ENCODE measurements at regions not wholly inside any gene's neighbourhood (a gene's known extent, or its start where the extent isn't known, plus 50 kb on each side); places are given as distances from the start of the nearest gene placed in this dataset.
"Not testable (repeated sequence)": the region's sequence is repeated elsewhere in the genome, so short reads cannot be mapped to it uniquely, and the experiment has no call there.

DNA sequence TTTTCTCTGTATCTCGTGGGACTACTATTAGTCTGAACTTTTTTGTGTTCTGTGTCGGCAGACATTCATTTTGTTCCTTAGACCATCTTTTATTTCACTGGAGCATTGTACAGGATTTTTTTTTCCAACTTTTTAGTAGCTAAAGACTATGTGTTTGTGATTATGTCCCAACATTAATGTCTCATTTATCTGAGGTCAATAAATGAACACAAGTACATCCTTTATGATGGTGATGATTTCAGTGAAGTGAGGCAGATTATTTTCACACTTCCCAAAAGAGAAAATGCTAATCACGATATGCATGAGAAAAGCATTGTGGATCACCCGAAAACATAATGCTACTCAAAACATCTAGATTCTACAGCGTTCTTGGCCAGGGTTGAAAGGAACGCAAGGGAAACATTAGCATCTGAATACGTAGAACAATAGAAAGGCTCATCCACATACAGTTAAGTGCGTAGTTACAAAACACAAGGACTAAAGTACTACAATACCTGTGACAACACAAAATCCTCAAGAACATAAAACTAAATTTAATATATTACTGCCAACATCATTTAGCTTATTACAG lies 981.7 kb upstream of the NCAM2 start:
- no peak for DNase-seq (ENCODE audit: low read depth in 2 of 3, low spot score in 2 of 3)

GRCh38 chr21:20020026-20020425 lies 978.2 kb upstream of the NCAM2 start:
- DNase-seq (ENCODE audit: low read depth in 2 of 3, low spot score in 2 of 3) = no peak

- DNase-seq (ENCODE audit: low read depth in 2 of 3, low spot score in 2 of 3) = no peak
These were observed 975.0 kb upstream of the NCAM2 start for GRCh38 chr21:20023193-20023592.

- no peak for DNase-seq (ENCODE audit: low read depth in 2 of 3, low spot score in 2 of 3)
These were observed 973.5 kb upstream of the NCAM2 start for GRCh38 chr21:20024741-20025140.

- no peak for DNase-seq (ENCODE audit: low read depth in 2 of 3, low spot score in 2 of 3)
These were observed 971.7 kb upstream of the NCAM2 start for GRCh38 chr21:20026543-20026942.

DNA sequence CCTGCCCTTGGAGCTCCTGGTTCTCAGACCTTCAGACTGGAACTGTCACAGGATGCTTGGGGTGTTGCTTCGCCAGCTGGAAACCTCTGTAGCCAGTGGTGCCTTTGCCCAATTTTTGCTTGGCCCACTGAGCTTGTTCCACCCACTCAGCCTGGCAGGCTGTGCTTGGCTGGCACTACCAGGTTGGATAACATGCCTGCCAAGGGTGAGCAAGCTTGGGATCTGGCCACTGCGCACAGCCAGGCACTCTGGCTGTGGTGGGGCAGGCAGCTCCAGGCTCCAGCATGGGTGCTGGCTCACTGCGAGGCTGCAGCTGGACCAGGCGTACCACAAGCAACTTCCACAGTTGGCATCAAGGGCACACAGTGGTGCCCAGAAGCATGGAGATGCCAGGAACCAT lies 967.8 kb upstream of the NCAM2 start:
- no peak for DNase-seq (ENCODE audit: low read depth in 2 of 3, low spot score in 2 of 3)

- DNase-seq (ENCODE audit: low read depth in 2 of 3, low spot score in 2 of 3) = no peak
These were observed 966.4 kb upstream of the NCAM2 start for GRCh38 chr21:20031807-20032206.

DNA sequence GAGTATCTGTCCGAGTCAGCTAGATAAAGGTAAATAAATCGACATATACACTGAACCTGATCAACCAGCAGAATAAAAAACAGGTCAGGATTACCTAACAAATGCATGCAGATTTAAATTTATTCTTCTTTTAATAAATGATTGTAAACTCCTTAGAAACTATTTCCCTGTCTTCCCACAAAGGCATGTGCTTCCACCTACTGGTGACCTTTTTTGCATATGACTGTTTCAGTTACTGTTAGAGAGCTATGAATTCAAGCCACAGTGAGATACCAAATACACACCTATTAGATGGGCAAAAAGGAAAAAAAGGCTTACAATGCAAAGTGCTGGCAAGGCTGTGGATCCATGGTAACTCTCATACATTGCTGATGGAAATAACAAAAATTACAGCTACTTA lies 957.4 kb upstream of the NCAM2 start:
- DNase-seq (ENCODE audit: low read depth in 2 of 3, low spot score in 2 of 3) = peak in 2 of 3 donors; percentile 9 to 45

GRCh38 chr21:20045197-20045596 lies 953.0 kb upstream of the NCAM2 start:
- DNase-seq (ENCODE audit: low read depth in 2 of 3, low spot score in 2 of 3) = no peak

- not testable (repeated sequence) for DNase-seq (ENCODE audit: low read depth in 2 of 3, low spot score in 2 of 3)
These were observed 949.9 kb upstream of the NCAM2 start for GRCh38 chr21:20048130-20048837.

DNA sequence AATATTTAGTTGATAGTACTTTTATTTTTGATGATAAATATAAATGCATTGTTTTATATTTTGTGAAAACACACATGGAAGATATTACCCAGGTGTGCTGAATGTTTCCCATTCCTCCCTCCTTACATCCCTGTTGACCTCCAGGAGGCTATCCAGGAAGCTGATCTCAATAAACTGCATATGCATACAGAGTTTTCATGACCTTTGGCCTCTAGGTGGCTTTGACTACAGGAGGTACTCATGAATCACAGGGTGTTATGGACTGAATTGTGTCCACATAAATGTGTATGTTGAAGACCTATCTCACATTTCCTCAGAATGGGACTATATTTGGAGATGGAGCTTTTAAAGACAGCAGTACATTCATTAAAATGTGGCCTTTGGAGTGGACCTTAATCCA lies 914.9 kb upstream of the NCAM2 start:
- DNase-seq (ENCODE audit: low read depth in 2 of 3, low spot score in 2 of 3) = no peak

GRCh38 chr21:20083925-20084324 lies 914.3 kb upstream of the NCAM2 start:
- no peak for DNase-seq (ENCODE audit: low read depth in 2 of 3, low spot score in 2 of 3)

GRCh38 chr21:20086508-20086907 lies 911.7 kb upstream of the NCAM2 start:
- no peak for DNase-seq (ENCODE audit: low read depth in 2 of 3, low spot score in 2 of 3)

DNA sequence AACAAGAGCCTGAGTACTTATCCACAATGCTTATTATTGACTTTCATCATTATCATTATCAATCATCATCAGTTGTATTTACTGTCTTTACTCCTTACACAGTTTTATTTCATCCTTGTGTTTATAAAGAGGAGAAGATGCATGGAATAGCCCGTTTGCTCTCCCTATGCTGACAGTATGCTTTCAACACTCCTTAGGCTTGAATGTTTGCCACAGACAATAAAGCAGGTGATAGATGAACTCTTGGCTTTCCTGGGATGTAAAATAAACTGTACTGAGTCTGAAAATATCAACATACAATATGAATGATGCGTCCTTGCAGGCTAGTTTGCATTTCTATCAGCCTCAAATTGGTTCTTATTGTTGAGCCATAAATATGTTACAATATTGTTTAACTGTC lies 891.8 kb upstream of the NCAM2 start:
- no peak for DNase-seq (ENCODE audit: low read depth in 2 of 3, low spot score in 2 of 3)

- DNase-seq (ENCODE audit: low read depth in 2 of 3, low spot score in 2 of 3) = peak in 1 of 3 donors; percentile 40
These were observed 890.2 kb upstream of the NCAM2 start for GRCh38 chr21:20108016-20108415.

GRCh38 chr21:20108976-20109540 lies 889.2 kb upstream of the NCAM2 start:
- peak in 1 of 3 donors; percentile 24 for DNase-seq (ENCODE audit: low read depth in 2 of 3, low spot score in 2 of 3)

- DNase-seq (ENCODE audit: low read depth in 2 of 3, low spot score in 2 of 3) = no peak
These were observed 887.8 kb upstream of the NCAM2 start for GRCh38 chr21:20110368-20110767.

DNA sequence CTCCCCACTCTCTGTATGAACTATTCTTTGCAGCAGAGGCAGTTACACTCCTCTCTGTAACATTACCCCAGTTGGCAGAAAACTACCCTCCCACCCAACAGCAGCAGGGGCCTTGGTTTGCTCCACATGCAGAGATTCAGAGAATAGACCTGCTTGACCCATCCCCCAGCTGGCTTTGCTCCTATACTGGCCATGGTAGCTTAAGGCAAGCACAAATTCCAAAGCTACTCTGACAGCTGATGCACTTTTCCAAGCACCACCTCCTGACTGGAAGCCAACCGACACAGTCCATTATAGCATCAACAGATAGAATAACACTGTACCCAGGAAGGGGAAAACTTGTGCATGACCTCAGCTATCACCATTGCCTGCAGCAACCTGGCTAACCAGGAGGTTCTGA lies 846.5 kb upstream of the NCAM2 start:
- DNase-seq (ENCODE audit: low read depth in 2 of 3, low spot score in 2 of 3) = no peak

- DNase-seq (ENCODE audit: low read depth in 2 of 3, low spot score in 2 of 3) = no peak
These were observed 835.0 kb upstream of the NCAM2 start for GRCh38 chr21:20163167-20163566.

GRCh38 chr21:20167059-20167458 lies 831.1 kb upstream of the NCAM2 start:
- no peak for DNase-seq (ENCODE audit: low read depth in 2 of 3, low spot score in 2 of 3)

- DNase-seq (ENCODE audit: low read depth in 2 of 3, low spot score in 2 of 3) = no peak
These were observed 828.2 kb upstream of the NCAM2 start for GRCh38 chr21:20169812-20170576.

GRCh38 chr21:20186186-20186585 lies 812.0 kb upstream of the NCAM2 start:
- DNase-seq (ENCODE audit: low read depth in 2 of 3, low spot score in 2 of 3) = no peak
